ENCODE measurements at regions not wholly inside any gene's neighbourhood (a gene's known extent, or its start where the extent isn't known, plus 50 kb on each side); places are given as distances from the start of the nearest gene placed in this dataset.

DNA sequence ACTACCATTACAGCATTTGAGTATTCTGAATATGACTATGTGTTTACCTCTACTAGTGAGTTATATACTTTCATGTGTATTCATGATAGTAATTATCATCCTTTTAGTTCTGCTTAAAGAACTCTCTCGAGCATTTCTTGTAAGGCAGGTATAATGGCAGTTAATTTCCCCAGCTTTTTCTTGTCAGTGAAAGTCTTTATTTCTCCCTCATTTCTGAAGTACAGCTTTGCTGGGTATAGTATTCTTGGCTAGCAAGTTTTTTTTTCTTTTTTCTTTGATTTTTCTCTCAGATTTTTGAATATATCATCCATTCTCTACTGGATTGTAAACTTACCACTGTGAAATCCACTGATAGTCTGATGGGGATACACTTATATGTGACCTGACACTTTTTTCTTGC lies 165.9 kb upstream of the ARHGAP5 start:
- TF ChIP-seq TCF12 (IDR thresholded peaks at IDR 0.05; ENCODE audit: low read depth, low read length): no peak
- no peak for TF ChIP-seq ASH2L (IDR thresholded peaks at IDR 0.05; ENCODE audit: low read length)
- TF ChIP-seq TBP (IDR thresholded peaks at IDR 0.05; ENCODE audit: low read depth, low read length): no peak
- no peak for TF ChIP-seq POLR2A (IDR thresholded peaks at IDR 0.05; ENCODE audit: control extremely low read depth in 1 of 2, low read depth in 2 of 2, low read length in 2 of 2)

Data from H1 (cell line).